Epithelial cell of proximal tubule (primary cell): ENCODE measurements at regions not wholly inside any gene's neighbourhood (a gene's known extent, or its start where the extent isn't known, plus 50 kb on each side); places are given as distances from the start of the nearest gene placed in this dataset.
"Not testable (repeated sequence)": the region's sequence is repeated elsewhere in the genome, so short reads cannot be mapped to it uniquely, and the experiment has no call there.

ENCODE experiments used
- DNase-seq: peaks from one replicate; pipeline ENCODE4 v3.0.0-alpha.2; 2011; ENCODE audit warnings: low read depth
- H3K4me3 ChIP-seq: 2 replicates; pipeline ENCODE4 v1.5.1; 2011; ENCODE audit warnings: low read depth, mild to moderate bottlenecking, low read length
- TF ChIP-seq, protein P1 (sequence below): conservative IDR thresholded peaks from 2 replicates; pipeline ENCODE4 v1.5.1; 2012; ENCODE audit warnings: low read depth, mild to moderate bottlenecking, low read length

DNA sequence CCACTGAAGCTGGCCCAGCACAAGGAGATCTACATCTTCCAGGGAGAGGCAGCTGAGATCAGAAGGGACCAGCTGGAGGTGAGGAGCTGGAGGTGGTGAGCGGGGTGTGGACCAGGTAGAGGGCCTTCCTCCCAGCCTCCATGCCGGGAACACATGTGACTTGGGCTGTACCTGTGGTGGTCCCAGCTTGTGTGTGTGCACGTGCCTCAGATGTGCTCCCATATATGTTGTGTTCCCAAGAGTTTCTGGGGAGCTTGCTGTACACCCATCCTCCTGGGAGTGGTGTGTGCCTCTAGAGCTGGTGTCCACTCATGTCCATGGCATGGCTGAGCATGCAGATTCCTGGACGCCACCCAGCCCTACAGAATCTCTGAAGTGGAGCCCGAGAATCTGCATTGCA lies 183.7 kb upstream of the AKAP13 start:
- not testable (repeated sequence) for H3K4me3 ChIP-seq, DNase-seq

DNA sequence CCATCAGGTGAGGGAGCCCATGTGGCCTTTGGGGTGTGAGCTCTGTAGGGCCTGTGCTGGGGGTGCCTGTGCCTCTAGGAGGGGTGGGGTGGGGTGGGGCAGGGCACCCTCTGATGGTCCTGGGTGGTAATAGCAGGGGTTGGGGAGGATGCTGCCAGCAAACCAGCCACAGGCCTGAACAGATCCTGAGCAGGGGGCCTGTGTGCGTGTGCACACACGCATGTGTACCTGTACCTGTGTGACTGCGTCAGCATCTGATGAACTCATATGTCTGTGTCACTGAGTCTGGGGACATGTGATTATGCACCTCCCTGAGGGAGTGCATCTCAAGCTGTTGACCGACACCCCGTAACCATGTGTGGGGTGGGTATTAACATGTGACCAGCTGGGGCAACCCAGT lies 182.8 kb upstream of the AKAP13 start:
- DNase-seq, H3K4me3 ChIP-seq: not testable (repeated sequence)

DNA sequence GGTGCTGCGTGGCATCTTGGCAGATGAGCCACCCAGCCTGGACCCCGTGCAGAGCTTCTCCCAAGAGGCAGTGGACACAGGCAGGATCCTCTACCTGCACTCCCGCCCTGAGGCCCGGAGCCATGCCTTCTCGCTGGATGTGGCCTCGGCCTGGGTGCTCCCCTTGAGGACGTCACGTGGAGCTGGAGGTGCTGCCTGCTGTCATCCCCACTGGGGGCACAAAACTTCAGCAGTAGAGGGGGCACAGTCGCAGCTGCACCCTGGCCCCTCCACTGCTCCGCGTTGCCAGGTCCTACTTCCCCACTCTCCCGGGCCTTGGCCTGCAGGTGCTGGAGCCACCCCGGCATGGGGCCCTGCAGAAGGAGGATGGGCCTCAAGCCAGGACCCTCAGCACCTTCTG lies 182.0 kb upstream of the AKAP13 start:
- H3K4me3 ChIP-seq, DNase-seq: not testable (repeated sequence)

DNA sequence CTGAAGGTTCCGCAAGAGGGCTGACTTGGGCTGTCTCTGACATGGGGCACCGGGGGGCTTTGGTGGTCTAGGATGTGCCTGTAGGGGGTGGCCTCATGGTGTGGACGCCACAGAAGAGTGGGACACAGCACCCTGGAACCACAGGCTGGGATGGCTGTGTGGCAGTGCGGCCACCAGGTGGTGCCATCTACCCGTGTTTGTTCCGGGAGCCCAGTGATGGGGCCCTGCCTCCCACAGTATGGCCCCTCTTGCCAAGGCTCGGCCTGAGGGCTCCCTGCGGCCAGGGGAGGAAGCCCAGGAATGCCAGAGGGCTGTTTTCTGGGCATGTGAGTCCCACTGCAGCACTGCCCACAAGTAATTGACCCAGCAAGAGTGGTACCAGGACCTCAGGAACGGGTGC lies 180.2 kb upstream of the AKAP13 start:
- H3K4me3 ChIP-seq = not testable (repeated sequence)

DNA sequence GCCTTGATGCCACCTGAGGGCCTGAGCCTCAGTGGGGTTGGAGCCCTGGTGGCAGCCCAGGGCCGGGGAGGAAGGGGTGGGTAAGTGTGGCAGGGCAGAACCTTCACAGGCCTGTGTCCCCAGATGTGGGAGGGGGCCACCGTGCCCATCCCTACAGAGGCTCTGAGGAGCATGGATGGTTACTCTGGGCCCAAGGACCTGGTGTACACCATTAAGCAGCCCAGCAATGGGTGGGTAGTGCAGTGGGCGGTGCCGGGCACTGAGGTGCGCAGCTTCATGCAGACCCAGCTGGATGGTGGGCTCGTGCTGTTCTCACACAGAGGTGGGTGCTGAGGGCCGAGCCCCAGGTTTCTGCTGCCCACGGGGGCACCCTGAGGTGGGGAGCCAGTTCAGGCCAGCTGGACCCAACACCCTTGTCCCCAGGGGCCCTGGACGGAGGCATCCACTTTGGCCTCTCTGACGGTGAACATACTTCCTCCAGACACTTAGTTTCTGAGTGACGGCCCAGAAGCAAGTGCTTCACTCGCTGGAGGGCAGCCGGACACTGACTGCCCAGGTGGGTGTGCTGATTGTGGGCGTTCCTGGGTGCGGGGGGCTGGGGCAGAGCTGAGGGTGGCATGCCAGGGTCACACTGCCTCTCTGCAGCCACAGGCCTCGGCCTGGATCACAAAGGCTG lies 179.1 kb upstream of the AKAP13 start:
- not testable (repeated sequence) for DNase-seq, H3K4me3 ChIP-seq

More for the DNA sequence above, 180.2 kb upstream of the AKAP13 start:
- DNase-seq = not testable (repeated sequence)

DNA sequence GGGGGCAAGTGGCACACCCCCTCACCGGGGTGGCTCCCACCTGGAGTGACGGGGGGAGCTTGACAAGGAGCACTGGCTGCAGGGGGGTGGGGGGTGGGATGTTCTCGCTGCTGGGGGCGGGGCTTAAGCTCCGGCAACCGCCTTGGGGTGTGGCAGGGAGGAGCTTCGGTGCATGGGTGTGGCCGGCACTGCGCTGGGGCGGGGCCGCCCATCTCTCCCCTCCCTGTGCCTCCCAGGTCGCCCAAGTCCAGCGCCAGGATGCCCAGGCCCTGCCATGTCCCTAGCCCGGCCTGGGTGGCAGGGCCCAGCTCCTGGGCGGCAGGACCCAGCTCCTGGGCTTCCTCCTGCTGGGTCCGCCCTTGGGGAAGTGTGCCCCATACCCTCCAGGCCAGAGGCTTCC lies 175.9 kb upstream of the AKAP13 start:
- H3K4me3 ChIP-seq, DNase-seq: not testable (repeated sequence)

DNA sequence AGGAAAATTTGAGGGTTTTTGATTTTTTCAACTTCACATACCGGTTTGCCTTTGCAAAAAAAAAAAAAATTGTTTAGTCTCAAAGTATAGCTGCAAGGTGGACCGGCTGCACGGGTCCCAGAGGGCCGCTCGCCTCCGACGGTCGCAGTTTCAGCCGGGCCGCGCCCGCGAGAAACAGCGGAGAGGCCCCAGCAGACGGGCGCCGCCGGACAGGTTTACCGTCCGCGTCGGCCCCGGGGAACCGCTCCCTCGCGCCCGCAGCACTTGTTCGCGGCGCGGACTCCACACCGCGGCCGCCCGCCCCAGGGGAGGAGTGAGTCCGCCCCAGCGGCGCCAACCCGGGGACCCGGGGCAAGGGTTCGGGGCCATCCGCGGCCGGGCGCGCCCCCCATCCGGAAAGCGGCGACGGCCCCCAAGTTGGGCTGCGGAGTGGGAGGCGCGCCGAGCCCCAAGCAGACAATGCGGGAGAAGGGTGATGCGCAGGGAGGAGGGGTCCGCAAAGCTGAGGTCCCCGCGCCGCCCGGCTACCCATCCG lies 146.5 kb upstream of the AKAP13 start:
- DNase-seq = not testable (repeated sequence)
- peak overlapping the region; percentile 31 for H3K4me3 ChIP-seq

DNA sequence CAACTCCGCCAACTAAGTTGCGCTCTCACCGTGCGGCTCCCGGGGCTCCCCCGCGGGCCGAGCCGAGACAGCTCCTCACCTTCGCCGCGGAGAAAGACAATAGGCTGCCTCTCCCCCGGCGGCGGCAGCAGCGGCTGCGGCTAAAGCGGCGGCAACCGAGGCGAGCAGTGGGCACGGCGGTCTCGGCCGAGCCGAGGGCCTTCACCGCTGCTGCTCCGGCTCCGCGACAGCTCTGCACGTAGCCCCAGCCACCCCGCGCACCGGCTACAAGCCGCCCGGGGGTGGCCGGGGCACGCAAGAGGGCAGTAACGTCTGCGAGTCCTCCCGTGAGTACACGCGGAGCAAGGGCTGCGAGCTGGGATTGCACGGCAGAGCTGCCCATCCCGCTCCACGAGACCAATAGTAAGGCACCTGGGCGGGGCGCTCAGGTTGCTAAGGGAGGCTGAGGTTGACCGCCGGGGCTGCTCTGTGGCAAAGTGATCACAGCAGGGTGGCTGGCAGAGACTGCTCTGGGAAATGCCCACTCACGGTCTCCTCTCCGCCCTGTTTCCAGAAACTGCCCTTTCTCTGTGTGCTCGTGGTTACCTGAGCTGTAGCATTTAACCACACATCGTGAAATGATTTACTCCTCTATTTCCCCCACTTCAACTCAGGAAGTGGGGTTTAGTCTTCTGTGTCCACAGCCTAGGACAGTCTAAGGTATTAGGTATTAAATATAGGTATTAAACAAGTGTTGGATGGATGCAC lies 145.8 kb upstream of the AKAP13 start:
- H3K4me3 ChIP-seq = peak overlapping the region; percentile 24
- not testable (repeated sequence) for DNase-seq

DNA sequence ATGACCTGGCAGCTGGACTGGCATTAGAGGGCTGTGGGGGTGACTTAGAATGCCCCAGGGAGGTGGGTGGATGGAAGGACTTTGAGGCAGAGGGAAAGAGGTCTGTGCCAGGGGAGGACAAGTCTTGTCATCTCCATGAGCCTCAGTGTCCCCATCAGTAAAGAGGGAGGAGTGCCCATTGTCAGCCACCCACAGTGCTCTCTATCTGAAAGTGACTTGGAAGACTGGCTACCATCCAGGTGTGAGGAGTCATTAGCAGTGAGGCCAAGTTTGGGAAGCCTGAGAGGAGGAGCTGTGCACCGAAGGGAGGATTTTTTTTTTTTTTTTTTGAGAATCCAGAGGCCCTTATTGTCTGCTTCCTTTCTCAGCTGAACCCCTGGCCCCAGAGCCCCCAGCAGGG lies 136.3 kb upstream of the AKAP13 start:
- not testable (repeated sequence) for H3K4me3 ChIP-seq, DNase-seq

DNA sequence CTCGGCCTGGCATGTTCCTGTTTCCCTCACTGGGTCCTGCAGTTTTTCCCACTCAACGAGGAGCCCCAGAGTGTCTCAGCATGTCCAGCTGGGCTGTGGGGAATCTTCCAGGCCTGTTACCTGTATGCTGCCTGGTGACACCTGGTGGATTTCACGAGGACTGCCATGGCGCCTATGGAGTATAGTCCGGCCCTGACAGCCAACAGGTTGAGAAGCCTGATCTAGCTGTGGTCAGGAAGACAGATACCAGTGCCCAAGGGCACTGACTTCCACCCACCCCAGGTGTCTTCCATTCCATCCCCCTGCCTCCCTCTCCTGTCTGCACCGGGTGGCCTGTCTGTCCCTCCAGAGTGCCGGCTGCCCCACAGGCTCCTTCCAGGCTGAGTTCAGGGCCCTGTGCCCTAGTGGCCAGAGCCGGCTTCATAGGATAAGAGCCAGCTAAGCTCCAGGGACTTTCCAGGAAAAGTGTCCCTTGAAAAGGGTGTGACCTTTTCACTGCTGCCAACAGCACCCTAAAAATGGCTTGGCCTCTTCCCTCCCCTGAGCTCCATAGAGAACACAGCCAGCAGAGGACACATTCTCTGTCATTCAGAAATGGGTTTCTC lies 129.4 kb upstream of the AKAP13 start:
- TF ChIP-seq, protein P1, sequence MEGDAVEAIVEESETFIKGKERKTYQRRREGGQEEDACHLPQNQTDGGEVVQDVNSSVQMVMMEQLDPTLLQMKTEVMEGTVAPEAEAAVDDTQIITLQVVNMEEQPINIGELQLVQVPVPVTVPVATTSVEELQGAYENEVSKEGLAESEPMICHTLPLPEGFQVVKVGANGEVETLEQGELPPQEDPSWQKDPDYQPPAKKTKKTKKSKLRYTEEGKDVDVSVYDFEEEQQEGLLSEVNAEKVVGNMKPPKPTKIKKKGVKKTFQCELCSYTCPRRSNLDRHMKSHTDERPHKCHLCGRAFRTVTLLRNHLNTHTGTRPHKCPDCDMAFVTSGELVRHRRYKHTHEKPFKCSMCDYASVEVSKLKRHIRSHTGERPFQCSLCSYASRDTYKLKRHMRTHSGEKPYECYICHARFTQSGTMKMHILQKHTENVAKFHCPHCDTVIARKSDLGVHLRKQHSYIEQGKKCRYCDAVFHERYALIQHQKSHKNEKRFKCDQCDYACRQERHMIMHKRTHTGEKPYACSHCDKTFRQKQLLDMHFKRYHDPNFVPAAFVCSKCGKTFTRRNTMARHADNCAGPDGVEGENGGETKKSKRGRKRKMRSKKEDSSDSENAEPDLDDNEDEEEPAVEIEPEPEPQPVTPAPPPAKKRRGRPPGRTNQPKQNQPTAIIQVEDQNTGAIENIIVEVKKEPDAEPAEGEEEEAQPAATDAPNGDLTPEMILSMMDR = peak; percentile 21
- not testable (repeated sequence) for DNase-seq, H3K4me3 ChIP-seq

DNA sequence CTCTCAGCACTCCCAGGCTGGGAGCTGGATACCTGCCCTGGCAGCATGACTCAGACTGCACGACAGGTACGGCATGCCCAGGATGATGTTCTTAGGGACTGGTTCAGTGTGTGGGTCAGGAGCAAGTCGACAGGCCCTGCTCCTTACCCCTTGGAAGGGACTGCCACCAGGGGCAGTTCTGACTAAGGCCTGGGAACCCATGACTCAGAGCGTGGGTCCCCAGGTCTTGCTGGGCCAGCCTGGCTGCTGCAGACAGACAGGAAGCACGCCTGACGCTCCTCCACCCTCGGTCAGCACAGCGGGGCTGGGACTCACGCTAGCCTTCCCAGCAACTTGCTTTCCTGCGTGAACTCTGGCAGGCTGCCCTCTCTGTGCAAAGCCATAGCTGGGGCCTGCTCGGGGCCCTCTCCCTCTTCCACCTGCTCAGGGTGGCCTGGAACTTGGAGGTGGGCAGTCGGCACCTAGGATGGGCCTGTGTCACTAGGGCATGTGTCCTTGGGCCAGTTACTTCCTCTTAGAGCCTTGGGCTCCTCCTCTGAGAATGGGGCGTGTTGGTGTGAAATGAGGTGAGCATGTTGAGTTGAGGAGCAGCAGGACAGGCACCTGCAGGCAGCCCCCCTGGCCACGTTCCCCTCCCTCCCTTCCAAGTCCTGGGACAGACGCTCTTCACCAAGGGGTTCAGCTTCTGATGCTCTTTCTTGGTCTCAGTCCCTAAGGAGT lies 127.0 kb upstream of the AKAP13 start:
- DNase-seq = not testable (repeated sequence)

DNA sequence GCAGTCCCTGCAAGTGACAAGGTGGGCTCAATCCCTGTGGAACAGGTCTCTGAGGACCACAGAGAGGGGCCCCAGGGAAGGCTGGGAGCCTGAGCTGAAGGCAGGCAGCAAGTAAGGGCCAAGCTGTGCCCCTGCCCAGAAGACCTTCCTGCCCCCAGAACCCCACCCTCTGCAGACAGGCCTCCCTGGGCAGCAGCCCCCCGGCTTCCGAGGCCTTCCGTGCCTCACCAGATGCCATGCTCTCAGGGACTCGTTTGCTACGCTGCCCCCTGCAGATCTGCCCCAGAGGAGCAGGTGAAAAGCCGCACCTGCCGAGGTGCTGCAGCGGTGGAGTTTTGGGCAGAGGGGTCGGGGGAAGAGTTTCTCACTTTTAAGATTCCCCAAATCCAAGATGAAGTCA lies 125.4 kb upstream of the AKAP13 start:
- H3K4me3 ChIP-seq, DNase-seq: not testable (repeated sequence)

More for the DNA sequence above, 127.0 kb upstream of the AKAP13 start:
- H3K4me3 ChIP-seq = not testable (repeated sequence)

DNA sequence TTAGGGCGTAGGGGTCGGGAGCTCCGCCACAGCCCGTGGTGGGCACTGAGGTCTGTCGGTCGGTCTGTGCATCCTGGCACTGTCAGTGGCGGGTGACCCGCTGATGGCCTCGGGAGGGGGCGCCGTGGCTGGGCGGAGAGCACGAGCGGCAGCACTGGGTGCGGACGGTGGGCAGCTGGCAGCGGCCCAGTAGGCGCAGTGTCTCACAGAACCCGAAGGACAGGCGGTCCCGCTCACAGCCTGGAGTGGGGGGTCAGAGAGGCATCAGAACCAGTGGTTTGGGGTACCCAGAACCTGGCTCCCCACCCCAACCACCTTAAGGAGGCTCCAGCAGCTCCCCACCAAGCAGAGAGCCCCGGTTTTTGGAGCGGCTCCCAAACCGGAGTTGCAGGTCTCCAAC lies 124.9 kb upstream of the AKAP13 start:
- DNase-seq, H3K4me3 ChIP-seq: not testable (repeated sequence)

DNA sequence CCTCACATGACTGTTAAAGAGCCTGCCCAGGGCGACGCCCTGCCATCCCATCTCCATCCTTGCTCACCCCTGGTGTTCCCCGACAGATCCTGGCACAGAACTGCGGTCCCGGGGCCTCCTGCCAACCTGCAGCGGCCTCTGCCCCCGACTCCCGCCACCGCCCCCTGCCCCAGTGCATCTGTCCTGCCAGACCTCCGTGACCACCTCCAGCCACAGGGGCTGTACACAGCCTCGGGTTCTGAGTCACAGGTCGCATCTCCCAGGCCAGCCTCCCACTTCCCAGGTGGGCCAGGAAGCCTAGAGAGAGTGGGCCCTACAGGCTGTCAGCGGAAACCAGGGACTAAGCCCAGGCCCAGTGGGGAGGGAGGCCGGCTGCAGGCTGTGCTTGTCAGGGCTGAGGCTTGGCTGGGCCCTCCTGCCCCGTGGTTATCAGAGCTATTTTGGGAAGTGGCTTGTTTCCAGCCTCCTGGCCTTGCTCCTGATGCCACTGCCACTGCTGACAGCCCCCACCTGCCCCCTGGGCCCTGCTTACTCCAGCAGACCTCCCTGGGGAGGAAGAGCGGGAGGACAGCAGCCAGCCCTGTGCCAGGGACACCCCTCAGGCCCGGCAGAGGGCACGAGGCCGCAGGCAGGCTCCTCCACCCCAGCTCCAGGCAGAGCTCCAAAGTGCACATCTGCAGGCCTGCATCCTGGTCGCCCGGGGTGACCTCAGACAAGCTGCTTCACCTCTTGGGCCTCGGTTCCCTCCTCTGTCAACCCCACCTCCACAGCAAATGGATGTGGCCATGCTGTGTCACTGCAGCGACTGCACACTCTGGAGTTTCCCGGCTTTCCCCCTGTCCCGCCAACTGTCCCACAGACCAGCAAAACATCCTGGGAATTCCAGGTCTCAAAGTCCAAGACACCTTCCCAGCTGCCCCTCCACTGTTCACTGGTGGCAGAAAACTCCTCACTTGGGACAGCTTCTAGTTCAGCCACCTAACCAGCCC lies 124.1 kb upstream of the AKAP13 start:
- DNase-seq = not testable (repeated sequence)

DNA sequence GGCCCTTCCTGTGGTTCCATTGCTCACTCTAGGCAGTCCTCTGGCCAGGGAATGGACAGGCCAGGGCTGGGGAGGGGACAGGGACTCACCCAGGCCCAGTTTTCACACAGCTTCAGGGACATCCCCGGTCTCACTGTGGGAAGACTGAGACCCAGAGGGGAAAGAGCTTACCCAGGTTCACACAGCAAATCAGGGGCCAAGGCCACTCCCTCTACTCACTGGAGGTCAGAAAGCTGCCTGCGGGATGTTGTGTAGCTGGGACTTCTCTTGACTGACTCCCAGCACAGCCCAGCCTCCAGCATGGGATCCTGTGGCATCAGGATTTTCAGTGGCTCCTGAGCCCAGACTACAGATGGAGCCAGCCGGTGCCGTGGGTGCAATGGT lies 122.3 kb upstream of the AKAP13 start:
- not testable (repeated sequence) for DNase-seq, H3K4me3 ChIP-seq

More for the DNA sequence above, 124.1 kb upstream of the AKAP13 start:
- H3K4me3 ChIP-seq = not testable (repeated sequence)

DNA sequence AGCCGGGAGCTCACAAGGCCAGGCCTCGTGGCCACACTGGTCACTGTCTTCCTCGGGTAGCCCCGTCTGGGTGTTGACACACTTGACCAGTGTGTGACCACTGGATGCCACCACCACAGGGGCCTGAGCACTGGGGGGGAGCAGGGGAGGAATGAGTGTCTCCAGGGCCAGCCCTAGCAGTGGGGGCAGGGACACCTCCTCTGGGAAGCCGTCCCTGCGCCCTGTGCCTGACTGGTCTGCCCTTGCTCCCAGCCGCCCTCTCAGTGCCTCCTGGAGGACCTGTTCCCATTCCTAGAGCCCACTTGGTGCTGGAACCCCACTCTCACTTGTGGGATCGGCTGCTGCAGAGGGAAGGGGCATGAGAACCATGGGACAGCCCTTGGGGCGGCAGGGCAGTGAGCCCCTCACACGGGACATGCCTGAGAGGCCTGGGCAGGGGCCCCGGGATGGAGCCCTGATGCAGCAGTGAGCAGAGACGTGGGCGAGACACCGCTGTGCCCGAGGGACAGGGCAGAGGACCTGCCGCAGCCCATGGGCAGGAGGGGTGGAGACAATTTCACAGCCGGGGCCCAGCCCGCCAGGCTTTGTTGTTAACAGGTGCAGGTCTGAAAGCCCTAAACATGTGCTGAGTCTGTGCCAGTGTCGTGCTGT lies 121.7 kb upstream of the AKAP13 start:
- DNase-seq, H3K4me3 ChIP-seq: not testable (repeated sequence)
